IPS-NIHi11 (cell line): ENCODE measurements at regions not wholly inside any gene's neighbourhood (a gene's known extent, or its start where the extent isn't known, plus 50 kb on each side); places are given as distances from the start of the nearest gene placed in this dataset.

Source experiments
- DNase-seq: peaks from one replicate; pipeline ENCODE4 v3.0.0; 2012; ENCODE audit warnings: mixed read lengths, low spot score

DNA sequence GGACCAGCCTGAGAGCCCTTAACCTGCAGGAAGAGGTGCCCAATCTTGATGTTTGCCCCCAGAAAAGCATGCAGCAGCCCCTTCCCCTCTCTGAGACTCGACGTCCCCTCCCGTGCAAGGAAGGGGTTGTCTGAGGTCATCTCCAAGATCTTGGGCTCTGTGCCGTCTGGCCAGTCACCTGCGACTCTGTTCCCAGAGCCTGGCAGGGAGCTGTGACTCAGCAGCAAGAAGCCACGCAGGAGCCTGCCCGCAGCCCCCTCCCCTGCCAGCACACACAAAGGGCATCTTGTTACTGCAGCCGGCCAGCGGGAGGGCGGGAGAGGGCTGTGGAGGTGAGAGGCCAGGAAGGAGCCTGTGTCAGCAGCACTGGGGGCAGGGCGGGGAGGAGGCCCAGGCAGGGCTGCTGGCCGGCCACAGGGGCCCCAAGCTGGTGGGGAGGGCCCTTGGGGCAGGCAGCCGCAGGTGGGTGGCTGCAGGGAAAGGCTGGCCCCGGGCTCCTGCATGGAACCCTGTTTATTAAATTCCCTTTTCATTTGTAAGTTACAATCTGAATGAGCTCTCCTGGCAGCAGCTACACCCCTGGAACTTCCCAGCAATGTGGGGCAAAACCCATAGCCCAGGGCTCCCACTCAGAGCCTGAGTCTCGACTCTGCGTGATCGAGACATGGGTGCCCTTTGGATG lies 103.7 kb upstream of the ZMIZ1 start:
- peak; percentile 91 for DNase-seq

DNA sequence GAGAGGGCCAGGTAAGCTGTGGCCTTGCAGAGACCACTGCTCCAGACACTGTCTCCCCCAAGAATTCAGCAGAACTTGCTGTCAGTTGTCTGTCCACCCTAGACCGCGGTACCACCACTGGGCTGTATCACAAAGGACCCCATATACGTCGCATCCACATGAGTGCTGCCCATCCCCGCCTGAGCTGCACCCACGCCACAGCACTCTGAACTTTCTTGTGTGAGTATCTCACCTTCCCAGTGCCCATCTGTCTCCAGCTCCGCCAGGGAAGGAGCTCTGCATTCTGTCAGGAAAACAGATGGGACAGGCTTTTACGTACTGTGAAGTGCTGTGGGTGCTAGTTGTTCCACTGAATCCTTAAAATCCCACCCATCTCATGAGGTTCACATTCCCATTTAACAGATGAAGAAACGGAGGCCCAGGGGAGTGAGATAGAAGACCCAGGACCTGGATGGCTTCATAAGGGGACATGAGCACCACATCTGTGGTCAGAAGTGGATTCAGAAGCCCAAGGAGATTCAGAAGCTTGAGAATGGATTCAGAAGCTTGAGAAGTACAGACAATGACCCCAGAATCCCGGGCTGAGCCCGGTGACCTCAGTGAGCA lies 102.5 kb upstream of the ZMIZ1 start:
- DNase-seq, result no peak

DNA sequence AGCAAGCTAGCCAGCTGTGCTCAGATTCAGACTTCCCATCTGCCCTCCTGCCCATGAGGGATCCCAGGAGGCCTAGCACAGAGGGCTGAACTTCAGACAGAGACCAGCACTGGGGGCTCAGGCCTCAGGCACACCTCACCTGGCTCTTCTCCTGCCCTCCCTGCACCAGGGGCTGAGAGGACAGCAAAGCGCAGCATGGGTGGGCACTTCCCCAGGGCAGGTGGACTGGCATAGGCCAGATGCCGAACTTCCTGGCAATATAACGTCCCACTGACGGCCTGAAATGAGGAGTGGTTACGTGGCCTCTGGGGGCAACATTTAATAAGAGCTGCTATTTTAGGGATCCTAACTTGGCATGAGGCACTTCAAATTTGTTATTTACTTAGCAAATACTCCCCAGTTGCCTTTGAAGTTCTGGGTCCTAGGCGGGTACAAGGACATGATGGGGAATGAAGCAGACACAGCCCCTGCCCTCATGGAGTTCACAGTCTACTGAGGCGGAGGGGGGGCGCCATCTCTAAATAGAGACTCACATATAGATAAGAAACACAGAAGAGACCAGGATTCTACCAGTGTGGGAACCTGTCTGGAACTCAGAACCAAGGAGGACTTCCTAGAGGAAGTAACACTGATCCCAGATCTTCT lies 101.8 kb upstream of the ZMIZ1 start:
- DNase-seq, result no peak

- no peak for DNase-seq
These were observed 100.3 kb upstream of the ZMIZ1 start for GRCh38 chr10:78968300-78968942.

DNA sequence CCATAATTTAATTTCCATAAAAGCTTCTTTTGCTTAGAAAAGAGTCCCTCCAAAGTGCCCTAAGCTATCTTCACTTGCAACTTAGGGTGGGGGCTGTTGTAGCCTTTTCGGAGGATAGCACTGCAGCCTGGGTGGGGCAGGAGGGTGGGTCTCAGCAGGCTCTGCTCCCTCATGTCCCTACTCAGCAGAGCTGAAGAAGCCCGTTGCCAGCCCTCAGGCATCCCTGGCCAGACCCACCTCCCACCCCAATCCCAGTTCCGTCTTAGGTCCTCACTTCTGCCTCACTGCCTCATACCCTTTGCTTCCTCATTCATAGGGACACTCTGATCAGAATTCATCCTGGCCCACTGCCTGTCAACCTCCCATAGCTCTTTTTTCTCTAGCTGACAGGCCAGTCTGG lies 99.8 kb upstream of the ZMIZ1 start:
- DNase-seq, result no peak

DNA sequence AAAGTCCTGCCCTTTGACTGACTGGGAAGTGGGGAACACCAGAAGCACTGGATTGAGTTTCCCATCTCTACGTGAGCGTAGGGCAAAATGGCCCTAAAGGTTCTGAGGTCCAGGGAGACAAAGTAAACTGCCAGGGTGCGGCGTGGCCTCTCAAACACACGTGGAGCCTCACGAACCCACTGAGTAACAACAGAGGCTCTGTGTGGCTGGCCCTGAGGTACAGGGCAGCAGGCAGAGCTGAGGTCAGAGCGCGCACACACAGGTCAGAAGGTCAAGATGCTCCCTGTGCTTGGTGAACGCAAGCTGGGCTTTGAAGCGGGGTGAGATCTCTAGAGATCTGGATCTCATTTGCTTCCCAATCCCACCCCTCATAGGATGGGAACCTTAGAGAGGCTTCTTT lies 99.0 kb upstream of the ZMIZ1 start:
- no peak for DNase-seq

DNA sequence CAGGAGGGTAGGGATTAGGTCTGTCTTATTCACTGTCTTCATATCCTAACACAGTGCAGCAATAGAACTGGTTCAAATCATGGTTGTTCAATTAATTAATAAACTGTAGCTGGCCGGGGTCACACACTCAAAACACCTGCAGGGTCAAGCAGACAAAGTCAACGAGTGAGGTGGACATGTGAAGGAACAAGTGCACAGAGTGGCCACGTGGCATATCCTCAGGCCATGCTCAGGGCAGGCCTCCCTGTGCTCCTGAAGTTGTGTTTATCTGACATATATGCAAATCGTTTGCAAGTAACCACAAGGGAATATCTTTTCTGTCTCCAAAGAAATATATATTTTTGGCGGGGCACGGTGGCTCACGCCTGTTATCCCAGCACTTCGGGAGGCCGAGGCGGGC lies 98.5 kb upstream of the ZMIZ1 start:
- DNase-seq, result no peak

DNA sequence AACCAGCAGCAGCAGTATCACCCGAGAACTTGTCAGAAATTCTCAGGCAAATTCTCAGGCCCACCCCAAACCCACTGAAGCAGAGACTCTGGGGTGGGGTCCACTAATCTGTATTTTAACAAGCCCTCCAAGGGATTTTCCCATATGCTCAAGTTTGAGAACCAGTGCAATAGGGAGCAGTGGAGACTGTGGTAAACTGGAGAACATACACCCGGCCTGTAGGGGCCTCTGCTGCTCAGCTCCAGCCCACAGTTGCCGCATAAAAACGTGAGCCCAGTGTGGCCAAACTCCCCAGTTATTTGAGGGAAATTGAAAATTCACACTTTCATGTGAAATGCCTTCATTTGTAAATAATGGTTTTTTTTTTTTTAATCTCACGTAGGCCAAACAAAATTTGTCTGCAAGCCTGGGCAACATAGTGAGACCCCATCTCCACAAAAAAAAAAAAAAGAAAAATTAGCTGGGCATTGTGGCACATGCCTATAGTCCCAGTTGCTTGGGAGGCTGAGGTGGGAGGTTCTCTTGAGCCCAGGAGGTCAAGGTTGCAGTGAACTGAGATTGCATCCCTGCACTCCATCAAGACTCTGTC lies 97.6 kb upstream of the ZMIZ1 start:
- DNase-seq, result no peak

DNA sequence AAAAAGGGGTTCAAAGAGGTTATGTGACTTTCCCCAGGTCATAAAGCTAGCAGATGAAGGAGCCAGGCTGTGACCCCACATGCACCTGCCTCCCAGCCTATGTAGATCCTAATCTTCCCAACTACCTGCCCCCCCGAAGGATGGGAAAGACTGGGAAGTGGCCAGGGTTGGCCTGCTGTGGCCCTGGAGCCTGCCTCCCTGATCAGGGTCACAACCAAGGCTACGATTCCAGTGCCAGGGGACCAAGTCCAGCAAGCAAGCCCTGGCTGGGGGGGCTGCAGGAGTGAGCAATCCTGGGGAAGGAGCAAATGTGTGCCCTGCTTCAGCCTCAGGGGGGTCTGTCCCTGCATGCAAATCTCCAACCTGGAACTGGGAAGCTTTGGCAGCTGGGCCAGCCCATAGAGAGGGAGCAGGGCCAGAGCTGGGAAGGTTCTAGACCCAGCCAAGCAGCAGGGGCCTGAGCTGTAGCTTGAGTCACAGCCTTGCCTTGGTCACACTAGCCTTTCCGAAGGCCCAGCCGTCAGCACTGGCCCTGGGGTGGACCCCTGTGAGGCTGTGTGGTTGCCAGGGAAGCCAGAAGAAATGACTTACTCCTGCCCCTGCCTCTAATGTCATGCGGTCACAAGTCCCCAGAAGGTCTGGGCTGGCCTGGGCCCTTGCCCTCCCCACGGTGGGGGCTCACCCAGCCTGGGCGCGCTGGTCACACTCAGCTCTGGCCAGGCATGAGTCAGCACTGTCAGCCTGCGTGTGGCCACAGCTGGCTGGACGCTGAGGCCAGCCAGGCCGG lies 96.4 kb upstream of the ZMIZ1 start:
- DNase-seq, result peak; percentile 47

DNA sequence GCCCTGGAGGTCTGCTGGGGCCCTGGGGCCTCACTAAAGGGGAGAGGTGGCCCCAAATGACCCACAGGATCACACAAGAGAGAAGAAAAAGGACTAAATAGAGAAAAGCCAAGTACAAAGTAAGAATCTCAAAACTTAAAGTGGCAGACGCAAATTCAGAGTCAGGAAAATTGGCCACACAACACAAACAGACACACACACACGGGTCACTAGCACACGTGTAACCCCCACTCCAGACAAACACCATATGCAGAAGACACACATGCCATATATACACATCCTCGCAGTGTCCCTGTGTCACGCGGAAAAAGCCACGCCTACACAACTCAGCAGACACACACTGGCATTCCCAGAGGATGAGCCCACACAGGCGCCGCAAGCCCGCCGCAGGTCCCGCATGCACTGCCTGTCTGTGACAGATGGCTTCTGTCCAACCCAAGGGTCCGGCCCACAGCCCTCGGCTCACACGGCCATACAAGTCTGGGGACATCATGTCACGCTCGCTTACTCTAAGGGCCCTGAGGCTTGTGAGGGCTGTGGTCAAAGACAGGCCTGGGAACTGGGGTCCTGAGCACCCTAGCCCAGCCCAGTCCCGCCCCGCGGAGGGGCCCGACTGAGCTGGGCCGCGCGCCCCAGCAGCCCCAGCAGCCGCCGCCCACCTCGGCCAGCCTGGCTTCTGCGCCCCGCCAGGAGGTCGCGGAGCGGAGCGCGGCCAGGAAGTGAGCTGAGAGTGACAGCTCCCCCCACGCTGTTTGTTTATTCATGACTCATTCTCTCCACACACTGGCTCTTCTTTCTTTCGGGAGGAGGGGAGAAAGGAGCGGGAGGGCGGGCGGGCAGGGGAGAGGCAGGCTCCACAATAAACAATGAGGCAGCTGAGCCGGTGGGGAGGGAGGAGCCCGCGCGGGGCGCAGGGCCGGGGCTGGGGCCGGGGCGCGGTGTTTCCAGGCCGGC lies 95.5 kb upstream of the ZMIZ1 start:
- peak; percentile 92 for DNase-seq

DNA sequence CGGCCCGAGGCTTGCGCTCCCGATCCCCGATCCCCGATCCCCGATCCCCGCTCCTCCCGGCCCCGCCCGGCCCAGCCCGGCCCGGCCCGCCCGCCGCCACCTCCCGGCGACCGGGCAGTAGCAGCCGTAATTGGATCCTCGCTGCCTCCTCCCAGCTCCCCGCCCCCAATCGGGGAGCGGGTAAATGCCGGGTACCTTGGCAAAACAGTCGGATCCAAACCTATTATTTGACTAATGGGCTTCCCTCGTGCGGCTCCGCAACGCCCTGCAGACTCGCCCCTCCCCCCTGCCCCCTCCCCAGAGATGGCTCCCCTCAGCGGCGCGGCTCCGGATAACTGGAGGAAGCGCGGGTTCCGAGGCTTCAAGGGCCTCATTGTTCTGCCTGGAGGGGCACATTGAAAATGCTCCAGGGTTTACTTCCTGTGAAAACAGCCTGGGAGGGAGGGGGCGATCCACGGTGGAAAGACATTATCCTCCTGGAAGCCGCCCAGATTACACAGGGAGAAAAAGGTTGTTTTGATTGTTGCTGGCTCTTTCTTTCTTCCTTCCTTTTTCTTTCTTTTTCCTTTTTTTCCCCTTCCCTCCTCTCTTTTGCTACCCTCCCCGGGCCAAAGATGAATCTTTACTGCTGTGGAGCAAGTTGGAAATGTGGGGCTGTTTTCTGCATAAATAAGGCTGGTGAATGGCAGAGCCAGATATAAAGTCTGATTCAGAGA lies 94.7 kb upstream of the ZMIZ1 start:
- DNase-seq, result peak; percentile 90

DNA sequence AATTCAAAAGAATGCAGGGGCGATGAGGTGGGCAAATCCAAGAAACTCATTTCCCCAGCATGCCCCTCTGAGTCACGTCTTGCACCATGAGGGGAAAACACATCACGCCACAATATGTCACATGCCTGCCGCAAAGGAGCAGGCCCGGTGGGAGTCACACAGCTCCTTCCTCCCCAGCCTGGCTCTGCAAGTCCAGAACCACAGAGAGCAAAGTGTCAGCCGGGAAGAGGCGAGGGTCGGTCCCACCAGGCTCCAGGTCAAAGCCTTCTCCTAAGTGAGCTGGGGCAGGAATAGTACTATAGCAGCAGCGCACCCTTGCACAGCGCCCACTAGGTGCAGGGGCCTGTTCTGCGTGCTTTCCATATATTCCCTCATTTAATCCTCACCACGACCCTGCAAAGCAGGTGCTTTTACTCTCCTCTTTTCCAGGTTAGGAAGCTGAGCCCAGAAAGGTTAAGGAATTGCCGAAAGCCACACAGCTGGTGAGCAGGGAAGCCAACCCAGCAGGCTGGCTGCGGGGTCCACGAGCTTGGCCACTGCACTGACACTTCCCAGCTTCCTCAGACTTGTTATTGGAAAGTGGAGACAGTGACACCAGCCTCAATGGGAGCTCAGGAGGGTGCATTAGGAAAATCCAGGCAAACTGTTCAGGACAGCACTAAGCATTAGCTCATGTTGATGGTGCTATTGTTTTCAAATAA lies 94.0 kb upstream of the ZMIZ1 start:
- DNase-seq, result peak; percentile 74

DNA sequence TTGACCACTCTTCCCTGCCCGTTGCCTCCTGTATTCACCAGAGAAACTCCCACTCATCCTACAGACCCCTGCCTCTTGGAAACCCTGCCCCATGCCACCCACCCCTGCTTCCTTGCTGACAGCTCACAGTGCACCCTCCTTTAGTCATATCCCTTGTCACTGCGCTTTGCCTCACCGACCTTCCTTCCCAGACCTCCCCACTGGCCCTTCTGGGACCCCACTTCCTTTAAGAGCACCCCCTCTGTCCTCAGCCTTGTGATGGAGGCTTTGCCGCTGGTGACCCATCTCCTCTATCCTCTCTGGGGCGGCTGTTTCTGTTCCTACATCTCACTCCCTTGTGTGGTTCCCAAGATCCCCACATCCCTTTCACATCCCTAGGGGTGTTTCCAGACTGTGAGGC lies 92.8 kb upstream of the ZMIZ1 start:
- DNase-seq, result no peak

GRCh38 chr10:78976825-78977755 lies 91.7 kb upstream of the ZMIZ1 start:
- DNase-seq, result no peak

DNA sequence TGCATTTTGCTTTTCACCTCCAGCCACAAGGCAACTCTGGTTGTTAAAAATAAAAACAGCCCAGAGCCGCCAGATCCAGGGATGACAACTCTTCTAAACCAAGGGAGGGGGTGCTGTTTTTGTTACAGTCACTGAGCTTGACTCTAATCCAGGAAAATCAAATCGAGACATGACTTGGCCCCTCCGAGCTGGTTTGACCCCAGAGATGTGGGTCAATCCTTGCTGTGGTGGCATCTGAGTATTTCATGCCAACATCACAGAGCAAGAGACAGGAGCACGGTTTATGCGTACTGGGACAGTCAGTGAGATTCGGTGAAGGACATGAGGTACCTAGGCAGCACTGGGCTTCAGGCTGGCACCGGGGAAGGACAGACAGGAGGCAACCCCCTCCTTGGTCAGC lies 88.8 kb upstream of the ZMIZ1 start:
- no peak for DNase-seq

GRCh38 chr10:78980354-78980753 lies 88.4 kb upstream of the ZMIZ1 start:
- no peak for DNase-seq

GRCh38 chr10:78980815-78981214 lies 88.0 kb upstream of the ZMIZ1 start:
- no peak for DNase-seq

GRCh38 chr10:78981257-78981969 lies 87.4 kb upstream of the ZMIZ1 start:
- DNase-seq, result no peak
